ENCODE measurements at regions not wholly inside any gene's neighbourhood (a gene's known extent, or its start where the extent isn't known, plus 50 kb on each side); places are given as distances from the start of the nearest gene placed in this dataset.

DNA sequence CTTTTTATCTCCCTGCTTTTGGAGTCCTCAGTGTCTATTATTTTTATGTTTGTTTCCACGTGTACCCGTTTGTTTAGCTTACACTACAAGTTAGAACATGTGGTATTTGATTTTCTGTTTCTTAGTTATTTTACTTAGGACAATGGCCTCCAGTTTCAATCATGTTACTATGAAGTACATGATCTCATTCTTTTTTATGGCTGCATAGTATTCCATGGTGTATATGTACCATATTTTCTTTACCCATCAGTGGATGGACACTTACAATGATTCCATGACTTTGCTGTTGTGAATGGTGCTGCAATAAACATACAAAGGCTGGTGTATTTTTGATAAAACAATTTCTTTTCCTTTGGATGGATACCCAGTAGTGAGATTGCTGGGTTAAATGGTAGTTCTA is 269.5 kb downstream of the HS3ST3A1 start:
- peaks cover 2% of the 10 kb centered on the region for H3K27me3 Mint-ChIP-seq (ENCODE audit: insufficient read depth, low read depth, poor library complexity)
- no peaks in the 10 kb centered on the region for H3K79me2 ChIP-seq (replicated peaks; ENCODE audit: insufficient read depth)
- H3K4me3 Mint-ChIP-seq = no peak overlapping the region
- peaks cover 7% of the 10 kb centered on the region; the same call in 2 of the 3 replicates for H3K4me1 Mint-ChIP-seq
- H3F3A ChIP-seq (replicated peaks; ENCODE audit: low read depth) = no peaks in the 10 kb centered on the region
- no peaks in the 10 kb centered on the region for H3K9me3 Mint-ChIP-seq
- no peaks in the 10 kb centered on the region for H3K36me3 Mint-ChIP-seq (ENCODE audit: low read depth)
- TF ChIP-seq, protein P1, sequence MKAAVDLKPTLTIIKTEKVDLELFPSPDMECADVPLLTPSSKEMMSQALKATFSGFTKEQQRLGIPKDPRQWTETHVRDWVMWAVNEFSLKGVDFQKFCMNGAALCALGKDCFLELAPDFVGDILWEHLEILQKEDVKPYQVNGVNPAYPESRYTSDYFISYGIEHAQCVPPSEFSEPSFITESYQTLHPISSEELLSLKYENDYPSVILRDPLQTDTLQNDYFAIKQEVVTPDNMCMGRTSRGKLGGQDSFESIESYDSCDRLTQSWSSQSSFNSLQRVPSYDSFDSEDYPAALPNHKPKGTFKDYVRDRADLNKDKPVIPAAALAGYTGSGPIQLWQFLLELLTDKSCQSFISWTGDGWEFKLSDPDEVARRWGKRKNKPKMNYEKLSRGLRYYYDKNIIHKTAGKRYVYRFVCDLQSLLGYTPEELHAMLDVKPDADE (IDR thresholded peaks at IDR 0.05) = no peak
- no peak for TF ChIP-seq JUNB (IDR thresholded peaks at IDR 0.05; ENCODE audit: unreplicated experiment)
- no peak overlapping the region for H3K4me3 ChIP-seq
- no peak overlapping the region for H3K4me2 ChIP-seq
- no peak overlapping the region for H2AFZ ChIP-seq
- DNase-seq (ENCODE audit: low spot score) (no peak), ATAC-seq (no peak)
- no peaks in the 10 kb centered on the region for H4K20me1 ChIP-seq (replicated peaks; ENCODE audit: insufficient read depth)
- no peaks in the 10 kb centered on the region for H3K36me3 ChIP-seq (ENCODE audit: insufficient read depth)
- no peaks in the 10 kb centered on the region for H3K27me3 ChIP-seq (ENCODE audit: insufficient read depth)
- H3K4me1 ChIP-seq (ENCODE audit: insufficient read depth) = peaks cover 9% of the 10 kb centered on the region
- peaks cover 4% of the 10 kb centered on the region; the same call in 1 of the 2 replicates for H3K9me2 ChIP-seq (ENCODE audit: insufficient read depth)
- H3K27ac ChIP-seq (ENCODE audit: low read depth) = no peak overlapping the region
- H3K27ac Mint-ChIP-seq = no peak overlapping the region

DNA sequence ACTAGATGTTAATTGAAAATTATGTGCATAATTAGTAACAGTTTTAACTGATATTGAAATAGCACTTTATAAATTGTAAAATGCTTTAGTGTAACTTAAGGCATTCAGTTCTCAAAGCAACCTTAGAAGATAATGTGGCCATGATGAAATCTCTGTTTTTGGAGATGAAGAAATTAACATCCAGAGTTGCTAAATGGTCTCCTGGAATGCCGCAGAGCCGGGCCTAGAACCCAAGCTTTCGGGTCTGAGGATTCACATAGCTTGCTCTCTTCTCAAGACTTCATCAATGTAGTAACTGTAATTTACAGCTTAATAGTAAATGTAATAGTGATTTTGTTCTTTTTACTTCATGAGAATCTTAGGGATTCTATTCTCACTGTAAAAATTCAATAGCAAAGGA is 272.3 kb downstream of the HS3ST3A1 start:
- Histone ChIP-seq H3K4me3 (no peak overlapping the region), H3K27me3 (ENCODE audit: insufficient read depth) (no peaks in the 10 kb centered on the region), H3K27ac (ENCODE audit: low read depth) (no peak overlapping the region), H4K20me1 (replicated peaks; ENCODE audit: insufficient read depth) (no peaks in the 10 kb centered on the region), H3K79me2 (replicated peaks; ENCODE audit: insufficient read depth) (no peaks in the 10 kb centered on the region), H3K4me2 (no peak overlapping the region), H2AFZ (no peak overlapping the region), H3K9me2 (ENCODE audit: insufficient read depth) (peaks cover under 1% of the 10 kb centered on the region; the same call in 1 of the 2 replicates), H3K36me3 (ENCODE audit: insufficient read depth) (no peaks in the 10 kb centered on the region), H3K4me1 (ENCODE audit: insufficient read depth) (no peaks in the 10 kb centered on the region), H3F3A (replicated peaks; ENCODE audit: low read depth) (no peaks in the 10 kb centered on the region)
- H3K9me3 Mint-ChIP-seq = no peaks in the 10 kb centered on the region
- no peaks in the 10 kb centered on the region for H3K4me1 Mint-ChIP-seq
- ATAC-seq (no peak), DNase-seq (ENCODE audit: low spot score) (no peak)
- no peak overlapping the region for H3K4me3 Mint-ChIP-seq
- H3K27me3 Mint-ChIP-seq (ENCODE audit: insufficient read depth, low read depth, poor library complexity) = peaks cover 2% of the 10 kb centered on the region
- no peak overlapping the region for H3K27ac Mint-ChIP-seq
- no peaks in the 10 kb centered on the region for H3K36me3 Mint-ChIP-seq (ENCODE audit: low read depth)
- no peak for TF ChIP-seq ZNF114 (CRISPR knock-in tag; IDR thresholded peaks at IDR 0.05)
- TF ChIP-seq STAT1 (IDR thresholded peaks at IDR 0.05; ENCODE audit: unreplicated experiment) = no peak
- no peak for TF ChIP-seq CTCF (conservative IDR thresholded peaks at IDR 0.05; ENCODE audit: low read depth in 2 of 2)
- TF ChIP-seq POLR2AphosphoS5 (IDR thresholded peaks at IDR 0.05; ENCODE audit: low read depth) = no peak
- TF ChIP-seq, protein P2, sequence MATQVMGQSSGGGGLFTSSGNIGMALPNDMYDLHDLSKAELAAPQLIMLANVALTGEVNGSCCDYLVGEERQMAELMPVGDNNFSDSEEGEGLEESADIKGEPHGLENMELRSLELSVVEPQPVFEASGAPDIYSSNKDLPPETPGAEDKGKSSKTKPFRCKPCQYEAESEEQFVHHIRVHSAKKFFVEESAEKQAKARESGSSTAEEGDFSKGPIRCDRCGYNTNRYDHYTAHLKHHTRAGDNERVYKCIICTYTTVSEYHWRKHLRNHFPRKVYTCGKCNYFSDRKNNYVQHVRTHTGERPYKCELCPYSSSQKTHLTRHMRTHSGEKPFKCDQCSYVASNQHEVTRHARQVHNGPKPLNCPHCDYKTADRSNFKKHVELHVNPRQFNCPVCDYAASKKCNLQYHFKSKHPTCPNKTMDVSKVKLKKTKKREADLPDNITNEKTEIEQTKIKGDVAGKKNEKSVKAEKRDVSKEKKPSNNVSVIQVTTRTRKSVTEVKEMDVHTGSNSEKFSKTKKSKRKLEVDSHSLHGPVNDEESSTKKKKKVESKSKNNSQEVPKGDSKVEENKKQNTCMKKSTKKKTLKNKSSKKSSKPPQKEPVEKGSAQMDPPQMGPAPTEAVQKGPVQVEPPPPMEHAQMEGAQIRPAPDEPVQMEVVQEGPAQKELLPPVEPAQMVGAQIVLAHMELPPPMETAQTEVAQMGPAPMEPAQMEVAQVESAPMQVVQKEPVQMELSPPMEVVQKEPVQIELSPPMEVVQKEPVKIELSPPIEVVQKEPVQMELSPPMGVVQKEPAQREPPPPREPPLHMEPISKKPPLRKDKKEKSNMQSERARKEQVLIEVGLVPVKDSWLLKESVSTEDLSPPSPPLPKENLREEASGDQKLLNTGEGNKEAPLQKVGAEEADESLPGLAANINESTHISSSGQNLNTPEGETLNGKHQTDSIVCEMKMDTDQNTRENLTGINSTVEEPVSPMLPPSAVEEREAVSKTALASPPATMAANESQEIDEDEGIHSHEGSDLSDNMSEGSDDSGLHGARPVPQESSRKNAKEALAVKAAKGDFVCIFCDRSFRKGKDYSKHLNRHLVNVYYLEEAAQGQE (IDR thresholded peaks at IDR 0.05; ENCODE audit: unreplicated experiment) = no peak
- TF ChIP-seq EZH2phosphoT487 (IDR thresholded peaks at IDR 0.05; ENCODE audit: unreplicated experiment) = no peak
- TF ChIP-seq EZH2 (IDR thresholded peaks at IDR 0.05; ENCODE audit: low read depth, unreplicated experiment) = no peak
- TF ChIP-seq, protein P1 (IDR thresholded peaks at IDR 0.05) = no peak
- TF ChIP-seq NANOG (IDR thresholded peaks at IDR 0.05; ENCODE audit: borderline replicate concordance) = no peak
- no peak for TF ChIP-seq CREB1 (CRISPR knock-in tag; IDR thresholded peaks at IDR 0.05; ENCODE audit: low read depth)
